ENCODE measurements at regions not wholly inside any gene's neighbourhood (a gene's known extent, or its start where the extent isn't known, plus 50 kb on each side); places are given as distances from the start of the nearest gene placed in this dataset.
"Not testable (repeated sequence)": the region's sequence is repeated elsewhere in the genome, so short reads cannot be mapped to it uniquely, and the experiment has no call there.

DNA sequence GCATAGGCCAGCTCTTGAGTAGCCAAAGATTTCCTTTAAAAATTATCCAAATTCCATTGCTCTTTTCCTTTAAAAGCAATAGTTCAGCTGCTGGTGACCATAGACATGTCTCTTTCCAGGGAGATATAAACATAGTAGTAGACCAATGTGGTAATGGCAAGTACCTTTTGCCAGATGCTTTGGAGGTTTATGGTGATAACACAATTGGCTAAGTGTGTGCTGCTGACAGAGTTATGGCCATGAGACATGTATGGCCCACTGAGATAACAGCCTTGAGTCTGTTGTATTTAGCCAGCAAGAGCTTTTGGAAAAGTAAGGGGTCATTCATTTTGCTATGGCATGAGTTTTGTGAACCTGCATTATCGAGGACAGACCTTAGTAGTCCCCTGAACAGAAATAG, 1146.8 kb downstream of the TUSC7 start:
- H3K36me3 Mint-ChIP-seq: peaks cover 0 to 6% of the 10 kb centered on the region in 2 donors
- peaks cover 23 to 32% of the 10 kb centered on the region in 2 donors for H3K9me3 Mint-ChIP-seq
- no peak for DNase-seq (ENCODE audit: low spot score in 2 of 2)
- no peak for ATAC-seq
- no peak overlapping the region for H3K27ac Mint-ChIP-seq

DNA sequence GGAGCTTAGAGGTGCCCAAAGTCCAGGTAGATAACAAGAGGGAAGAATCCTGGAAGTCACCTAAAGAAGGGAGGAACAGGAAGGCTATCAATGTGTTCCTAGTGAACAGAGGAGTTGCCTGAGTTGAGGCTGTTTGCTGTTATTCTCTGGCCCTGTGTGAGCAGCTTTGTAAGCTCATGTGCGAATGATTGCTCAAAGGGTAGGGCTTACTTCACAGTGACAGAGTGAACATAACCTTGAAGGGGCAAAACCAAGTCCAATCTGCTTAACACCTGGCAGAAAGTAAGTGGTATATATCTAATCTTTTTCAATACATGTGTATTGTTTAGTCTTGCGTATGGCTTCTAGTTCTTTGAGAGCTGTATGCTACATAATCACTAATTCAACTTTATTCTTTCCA, 1153.6 kb downstream of the TUSC7 start:
- Mint-ChIP-seq H3K9me3 (peaks cover 23% of the 10 kb centered on the region in 2 donors), H3K27ac (no peak overlapping the region), H3K36me3 (peaks cover 0 to 6% of the 10 kb centered on the region in 2 donors)
- ATAC-seq (no peak), DNase-seq (ENCODE audit: low spot score in 2 of 2) (no peak)

DNA sequence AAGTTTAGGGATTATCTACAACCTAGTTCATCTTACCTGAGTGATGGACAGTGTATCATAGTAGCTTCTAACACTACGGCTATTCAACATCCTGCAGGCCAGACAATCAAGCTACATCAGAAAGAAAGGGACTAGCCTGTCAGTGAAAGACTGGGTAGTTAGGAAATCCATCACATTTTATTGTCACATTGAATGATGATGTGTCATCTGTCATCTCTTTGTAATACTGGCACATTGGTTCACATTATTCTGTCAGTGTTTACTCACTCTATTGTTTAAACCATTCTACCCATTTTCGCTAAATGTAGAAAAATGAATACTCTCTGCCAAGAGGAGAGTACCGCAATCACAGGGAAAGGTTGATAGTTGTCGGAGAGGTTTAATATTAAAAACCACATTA, 1155.8 kb downstream of the TUSC7 start:
- ATAC-seq (no peak), DNase-seq (ENCODE audit: low spot score in 2 of 2) (no peak)
- Mint-ChIP-seq H3K36me3 (peaks cover 0 to under 1% of the 10 kb centered on the region in 2 donors), H3K9me3 (peaks cover 12 to 13% of the 10 kb centered on the region in 2 donors), H3K27ac (no peak overlapping the region)

DNA sequence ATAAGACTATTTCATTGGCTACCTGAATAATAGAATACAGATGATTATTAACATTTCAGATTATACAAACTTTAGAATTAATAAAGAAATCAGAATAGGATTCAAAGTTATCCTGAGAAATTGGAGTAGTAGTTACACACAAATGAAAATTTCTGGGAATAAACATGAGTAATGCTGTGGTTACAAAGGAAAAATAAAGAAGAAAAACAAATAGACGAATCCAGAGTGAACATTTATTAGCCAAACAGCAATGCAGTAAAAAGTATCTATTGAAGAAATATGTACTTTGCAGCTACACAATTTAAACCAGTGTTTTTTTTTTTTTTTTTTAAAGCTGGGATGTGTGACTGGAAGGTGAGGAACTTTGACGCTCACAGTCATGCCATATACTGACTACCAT, 1159.2 kb downstream of the TUSC7 start:
- no peak for DNase-seq (ENCODE audit: low spot score in 2 of 2)
- H3K9me3 Mint-ChIP-seq: peaks cover 8 to 11% of the 10 kb centered on the region in 2 donors
- H3K36me3 Mint-ChIP-seq: no peaks in the 10 kb centered on the region
- no peak overlapping the region for H3K27ac Mint-ChIP-seq
- ATAC-seq: no peak

DNA sequence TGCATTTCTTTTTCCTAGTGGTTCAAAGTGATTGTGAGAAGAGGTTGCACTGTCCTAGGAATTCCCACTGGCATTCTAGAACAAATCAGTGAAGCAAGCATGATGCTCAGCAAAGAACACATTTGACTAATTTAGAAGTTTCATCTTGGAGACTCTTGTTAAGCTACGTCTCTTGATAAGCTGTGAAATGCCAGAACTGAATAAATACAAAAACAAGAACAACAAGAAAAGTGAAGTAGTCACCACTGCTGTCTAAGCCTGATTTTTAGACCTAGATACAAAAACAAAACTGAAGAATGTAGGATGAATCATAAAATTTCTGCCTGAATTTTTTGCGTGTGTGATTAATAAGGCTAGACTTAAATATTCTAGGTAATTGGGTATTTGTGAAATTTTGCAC, 1162.4 kb downstream of the TUSC7 start:
- ATAC-seq: no peak
- Mint-ChIP-seq H3K27ac (no peak overlapping the region), H3K36me3 (no peaks in the 10 kb centered on the region), H3K9me3 (peaks cover 8 to 13% of the 10 kb centered on the region in 2 donors)
- no peak for DNase-seq (ENCODE audit: low spot score in 2 of 2)

DNA sequence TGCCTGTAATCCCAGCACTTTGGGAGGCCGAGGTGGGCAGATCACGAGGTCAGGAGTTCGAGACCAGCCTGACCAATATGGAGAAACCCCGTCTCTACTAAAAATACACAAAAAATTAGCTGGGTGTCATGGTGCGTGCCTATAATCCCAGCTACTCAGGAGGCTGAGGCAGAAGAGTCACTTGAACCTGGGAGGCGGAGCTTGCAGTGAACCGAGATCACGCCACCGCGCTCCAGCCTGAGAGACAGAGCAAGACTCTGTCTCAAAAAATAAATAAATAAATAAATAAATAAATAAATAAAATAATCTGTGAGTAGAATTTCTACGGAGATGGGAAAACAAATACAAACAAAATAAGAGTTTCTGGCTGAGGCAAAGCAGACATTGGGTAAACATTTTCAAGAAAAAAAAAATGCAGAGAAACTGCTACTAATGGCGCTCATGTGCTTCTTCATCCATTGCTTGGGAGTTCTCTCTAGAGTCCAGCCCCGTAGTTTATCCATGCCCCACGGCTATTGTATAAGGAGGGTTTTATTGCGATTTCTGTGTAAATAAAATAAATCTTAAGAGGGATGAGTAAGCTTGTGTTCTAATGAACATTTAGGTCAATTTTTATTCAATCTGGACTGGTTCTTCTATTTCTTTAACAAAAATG, 1161.9 kb downstream of the IGSF11 start:
- DNase-seq (ENCODE audit: low spot score in 2 of 2); ATAC-seq; H3K27ac Mint-ChIP-seq; H3K36me3 Mint-ChIP-seq: not testable (repeated sequence)
- peaks cover 8 to 13% of the 10 kb centered on the region in 2 donors for H3K9me3 Mint-ChIP-seq

DNA sequence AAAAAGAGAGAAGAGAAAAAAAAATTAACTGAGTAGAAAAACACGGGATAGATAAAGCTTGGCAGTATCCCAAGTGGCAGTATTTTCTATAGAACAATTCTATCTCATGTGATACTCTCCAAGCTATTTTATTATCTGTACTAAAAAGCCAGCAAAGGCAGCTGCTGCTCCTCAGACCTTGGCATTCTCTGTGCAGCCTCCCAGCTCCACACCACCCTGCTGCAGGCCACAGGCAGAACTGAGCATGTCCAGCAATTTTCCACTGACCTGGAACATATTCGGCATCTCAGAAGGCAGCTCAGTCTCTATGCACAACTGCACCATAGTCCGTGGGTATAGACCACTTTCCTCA, 1161.4 kb downstream of the IGSF11 start:
- ATAC-seq (no peak), DNase-seq (ENCODE audit: low spot score in 2 of 2) (no peak)
- Mint-ChIP-seq H3K36me3 (no peaks in the 10 kb centered on the region), H3K27ac (no peak overlapping the region), H3K9me3 (peaks cover 8 to 13% of the 10 kb centered on the region in 2 donors)

DNA sequence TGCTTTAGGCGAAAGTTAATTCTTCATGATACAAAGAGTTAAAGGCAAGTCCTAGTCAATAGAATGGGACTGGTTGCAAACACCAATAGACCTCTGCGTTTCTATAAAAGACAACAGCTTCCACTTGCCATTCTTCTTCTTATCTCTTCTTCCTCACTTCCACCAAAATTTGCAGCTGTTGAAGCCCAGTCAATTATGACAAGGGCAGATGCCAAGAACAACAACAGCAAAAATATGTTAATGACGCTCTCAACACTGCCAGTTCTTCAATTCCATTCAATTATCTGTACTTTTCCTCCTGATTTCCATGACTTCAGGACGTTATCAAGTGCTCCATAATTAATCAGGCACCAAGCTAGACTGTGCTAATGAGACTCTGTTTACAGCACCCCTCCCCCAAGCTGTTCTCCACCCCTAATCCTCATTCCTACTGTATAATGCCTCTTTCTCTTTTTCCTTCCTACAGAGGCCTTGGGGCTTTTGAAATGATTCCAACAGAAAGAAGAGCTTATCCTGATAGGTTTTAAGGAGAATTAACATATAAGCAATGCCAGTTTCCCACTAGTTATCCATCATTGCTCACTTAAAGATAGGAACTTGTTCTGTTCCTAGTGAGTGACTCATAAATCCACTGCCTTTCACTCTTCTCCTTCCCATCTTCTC, 1160.5 kb downstream of the IGSF11 start:
- no peak overlapping the region for H3K27ac Mint-ChIP-seq
- peaks cover 12 to 13% of the 10 kb centered on the region in 2 donors for H3K9me3 Mint-ChIP-seq
- H3K36me3 Mint-ChIP-seq: no peaks in the 10 kb centered on the region
- DNase-seq (ENCODE audit: low spot score in 2 of 2): no peak
- ATAC-seq: no peak

DNA sequence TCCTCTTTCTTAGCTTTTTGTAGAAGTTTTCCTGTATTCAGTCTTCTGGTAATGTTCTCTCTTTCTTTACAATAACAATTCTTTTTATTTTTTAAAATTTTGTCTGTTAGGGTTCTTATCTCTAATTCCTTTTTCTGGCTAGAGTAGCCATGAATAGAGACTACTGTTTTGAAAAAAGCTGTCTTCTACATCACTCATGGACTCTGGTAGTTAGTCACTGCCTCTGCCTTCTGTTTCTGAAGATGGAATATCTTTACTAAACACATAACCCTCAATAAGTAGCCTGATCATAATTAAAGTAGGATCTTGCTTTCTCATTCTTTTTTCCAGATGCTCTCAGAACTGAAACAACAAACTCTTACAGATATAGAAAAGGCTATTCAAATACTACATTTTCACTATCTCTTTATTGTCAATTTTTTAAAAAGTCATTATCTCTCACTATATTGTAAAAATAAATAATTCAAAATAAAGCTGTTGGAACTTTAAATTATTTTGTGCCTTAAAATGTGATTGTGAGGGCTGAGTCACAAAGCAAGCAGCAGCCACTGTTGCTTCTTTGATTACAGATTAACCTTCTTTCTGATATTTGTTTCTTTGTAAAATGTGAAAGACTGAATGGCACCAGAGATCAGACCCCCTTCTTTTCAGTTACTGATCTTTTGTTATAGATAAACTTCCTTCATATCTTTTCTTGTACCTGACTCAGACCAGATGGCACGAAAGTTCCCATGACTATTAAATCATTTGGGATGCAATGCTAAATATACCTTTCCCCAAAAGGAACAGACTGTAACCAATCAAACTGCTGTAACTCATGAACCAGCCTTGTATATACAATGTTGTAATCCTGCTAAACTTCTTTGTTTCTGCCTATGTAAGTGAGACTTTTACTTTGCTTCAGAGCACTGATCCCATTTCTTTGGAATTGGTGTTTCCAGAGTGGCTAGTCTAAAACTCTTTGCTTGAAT, 1159.5 kb downstream of the IGSF11 start:
- DNase-seq (ENCODE audit: low spot score in 2 of 2): no peak
- Mint-ChIP-seq H3K36me3 (no peaks in the 10 kb centered on the region), H3K9me3 (peaks cover 13 to 15% of the 10 kb centered on the region in 2 donors), H3K27ac (no peak overlapping the region)
- no peak for ATAC-seq

DNA sequence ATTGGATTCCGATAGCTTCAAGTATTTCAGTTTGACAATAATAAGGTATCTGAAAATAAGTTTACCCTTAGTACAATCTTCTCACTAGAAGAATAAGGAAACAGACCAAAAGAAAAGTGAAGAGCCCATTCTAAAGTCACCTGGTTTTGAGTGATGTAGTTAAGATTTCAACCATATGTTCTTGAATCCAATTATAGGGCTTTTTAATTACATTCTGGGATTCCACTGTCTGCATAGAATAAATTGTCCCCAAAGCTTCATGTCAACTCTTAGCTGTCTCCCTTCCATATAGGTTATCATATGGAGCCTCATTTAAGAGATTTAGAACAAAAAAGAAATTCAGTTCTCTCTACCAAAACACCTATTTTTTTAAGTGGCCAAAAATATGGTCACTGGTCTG, 1158.8 kb downstream of the IGSF11 start:
- no peaks in the 10 kb centered on the region for H3K36me3 Mint-ChIP-seq
- H3K27ac Mint-ChIP-seq: no peak overlapping the region
- no peak for ATAC-seq
- no peak for DNase-seq (ENCODE audit: low spot score in 2 of 2)
- H3K9me3 Mint-ChIP-seq: peaks cover 19 to 22% of the 10 kb centered on the region in 2 donors

DNA sequence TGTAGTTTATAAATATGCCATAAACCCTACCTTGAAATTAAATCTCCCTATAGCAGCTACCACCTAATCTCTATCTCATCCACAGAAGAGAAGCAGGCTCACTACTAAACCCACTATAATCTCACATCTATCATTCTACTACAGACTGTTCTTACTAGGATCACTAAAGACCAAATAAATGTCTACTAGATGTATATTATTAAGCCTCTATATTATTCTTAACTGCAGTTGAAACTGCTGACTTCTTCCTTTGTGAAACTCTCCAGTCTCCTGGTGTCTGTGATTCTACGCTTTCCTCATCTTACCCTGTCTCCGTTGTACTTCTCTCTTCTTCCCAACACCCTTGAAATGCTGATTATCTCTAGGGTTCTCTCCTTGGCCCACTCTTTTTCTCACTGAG, 1154.0 kb downstream of the IGSF11 start:
- ATAC-seq: no peak
- no peak overlapping the region for H3K27ac Mint-ChIP-seq
- peaks cover 16 to 23% of the 10 kb centered on the region in 2 donors for H3K9me3 Mint-ChIP-seq
- H3K36me3 Mint-ChIP-seq: peaks cover 0 to 9% of the 10 kb centered on the region in 2 donors
- no peak for DNase-seq (ENCODE audit: low spot score in 2 of 2)

DNA sequence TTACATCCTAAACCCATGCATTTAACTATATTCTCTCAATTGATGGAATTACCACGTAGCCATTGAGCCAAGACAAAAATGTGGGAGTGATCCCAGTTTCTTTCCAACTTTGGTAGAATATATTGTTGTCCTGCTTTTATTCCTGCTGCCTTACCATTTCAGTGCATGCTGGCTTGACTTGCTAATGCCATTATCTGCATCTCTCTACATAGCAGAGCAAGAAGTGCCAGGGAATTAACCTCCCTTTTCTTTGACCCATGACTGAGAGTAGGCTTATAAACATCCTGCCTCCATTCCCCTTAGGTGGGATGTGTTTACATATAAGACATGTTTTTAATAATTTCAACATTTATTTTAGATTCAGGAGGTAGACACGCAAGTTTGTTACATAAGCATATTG, 1153.4 kb downstream of the IGSF11 start:
- DNase-seq (ENCODE audit: low spot score in 2 of 2): no peak
- H3K9me3 Mint-ChIP-seq: peaks cover 16 to 23% of the 10 kb centered on the region in 2 donors
- peaks cover 0 to 9% of the 10 kb centered on the region in 2 donors for H3K36me3 Mint-ChIP-seq
- H3K27ac Mint-ChIP-seq: no peak overlapping the region
- no peak for ATAC-seq

DNA sequence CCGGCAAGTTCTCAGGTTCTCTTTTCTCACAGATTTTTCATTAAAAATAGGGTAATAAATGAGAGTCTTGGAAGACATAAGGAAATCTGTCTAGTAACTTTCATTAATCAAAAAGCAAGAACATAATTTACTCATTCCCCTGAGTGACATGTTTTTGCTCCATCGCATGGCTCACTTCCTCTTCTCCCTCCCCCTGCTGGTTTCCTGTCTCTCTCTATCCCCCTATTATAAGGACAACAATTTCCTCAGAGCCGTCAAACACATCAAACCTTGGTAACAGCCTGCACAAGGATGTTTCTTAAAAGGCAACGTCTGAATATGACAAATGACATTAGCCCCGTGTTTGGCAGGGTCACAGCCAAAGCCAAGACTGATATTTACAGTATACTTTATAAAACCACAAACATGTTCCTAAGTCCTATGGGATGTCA, 1149.6 kb downstream of the IGSF11 start:
- peaks cover 16 to 25% of the 10 kb centered on the region in 2 donors for H3K9me3 Mint-ChIP-seq
- ATAC-seq (no peak), DNase-seq (ENCODE audit: low spot score in 2 of 2) (no peak)
- no peak overlapping the region for H3K27ac Mint-ChIP-seq
- peaks cover 0 to 9% of the 10 kb centered on the region in 2 donors for H3K36me3 Mint-ChIP-seq

DNA sequence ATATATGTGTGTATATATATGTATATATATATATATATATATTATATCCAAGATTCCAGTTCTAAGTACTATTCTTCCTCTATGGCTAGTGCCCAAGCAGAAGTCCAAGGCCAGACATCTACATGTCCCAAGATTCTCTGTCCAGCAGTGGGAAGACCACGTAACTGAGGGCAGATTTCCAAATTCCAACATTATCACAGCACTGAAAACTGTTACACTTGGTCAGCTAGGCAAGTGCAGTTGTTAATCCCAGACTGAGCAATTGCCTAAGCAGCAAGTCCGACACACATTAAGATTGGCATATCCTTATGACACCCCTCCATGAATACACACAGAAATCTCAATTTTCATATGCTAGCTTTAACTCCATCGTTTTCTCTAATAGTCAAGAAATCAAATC, 1148.5 kb downstream of the IGSF11 start:
- no peak for ATAC-seq
- peaks cover 0 to 9% of the 10 kb centered on the region in 2 donors for H3K36me3 Mint-ChIP-seq
- no peak for DNase-seq (ENCODE audit: low spot score in 2 of 2)
- H3K27ac Mint-ChIP-seq: no peak overlapping the region
- H3K9me3 Mint-ChIP-seq: peaks cover 8 to 17% of the 10 kb centered on the region in 2 donors

DNA sequence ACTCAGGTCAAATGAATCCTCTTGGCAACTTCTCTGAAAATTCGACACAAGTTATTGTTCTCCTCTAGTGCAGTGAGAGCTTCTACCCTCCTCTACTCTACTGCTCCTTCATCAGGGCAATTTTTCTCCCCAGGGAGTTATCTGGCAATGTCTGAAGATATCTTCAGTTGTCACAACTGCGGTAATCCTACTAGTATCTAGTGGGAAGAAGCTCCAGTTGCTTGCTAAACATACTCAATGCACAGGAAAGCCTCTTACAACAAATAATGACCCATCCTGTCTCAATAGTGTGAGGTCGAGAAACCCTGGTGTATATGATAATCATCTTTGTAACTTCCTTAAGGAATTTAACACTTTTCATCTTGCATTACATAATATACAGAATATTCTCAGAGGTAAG, 1147.6 kb downstream of the IGSF11 start:
- DNase-seq (ENCODE audit: low spot score in 2 of 2) (no peak), ATAC-seq (no peak)
- Mint-ChIP-seq H3K27ac (no peak overlapping the region), H3K9me3 (peaks cover 4 to 20% of the 10 kb centered on the region in 2 donors), H3K36me3 (peaks cover 0 to 4% of the 10 kb centered on the region in 2 donors)

DNA sequence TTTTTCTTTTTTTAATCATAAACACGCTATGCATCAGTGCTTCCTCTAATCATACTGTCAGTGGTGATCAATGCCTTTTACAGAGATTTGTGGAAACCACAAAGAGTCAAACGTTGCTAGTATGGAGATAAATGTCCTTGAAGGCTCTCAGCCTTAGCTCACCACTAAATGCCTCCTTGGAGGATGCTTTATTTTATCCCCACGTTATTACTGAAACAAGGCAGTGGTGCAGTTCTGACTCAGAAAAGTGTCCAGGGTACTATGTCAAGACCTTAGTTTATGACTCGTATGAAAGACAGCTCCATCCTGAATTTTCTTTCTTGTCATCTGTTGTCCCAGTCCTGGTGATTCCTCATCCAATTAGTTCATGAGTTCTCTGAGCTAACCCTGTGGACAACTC, 1146.7 kb downstream of the IGSF11 start:
- DNase-seq (ENCODE audit: low spot score in 2 of 2): no peak
- Mint-ChIP-seq H3K36me3 (no peaks in the 10 kb centered on the region), H3K9me3 (peaks cover 0 to 16% of the 10 kb centered on the region in 2 donors), H3K27ac (no peak overlapping the region)
- no peak for ATAC-seq

DNA sequence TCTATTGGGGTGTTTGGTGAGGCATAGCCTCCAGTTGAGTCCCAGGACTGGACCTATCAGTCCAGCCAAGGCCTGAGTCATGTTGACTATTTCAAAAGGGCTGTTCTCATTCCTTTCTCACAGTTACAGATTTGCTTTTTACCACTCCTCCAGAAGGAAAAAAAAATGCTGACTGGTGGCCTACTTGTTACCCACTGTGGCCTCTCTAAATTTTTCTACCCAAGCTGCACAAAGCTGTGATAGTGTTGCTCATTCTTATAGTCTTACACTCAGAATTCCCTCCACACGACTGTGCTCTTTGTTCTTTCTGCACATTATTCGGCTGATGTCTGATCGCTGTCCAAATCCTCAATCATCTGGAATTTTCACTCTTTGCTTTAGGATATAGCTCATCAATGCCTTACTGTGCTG, 1142.2 kb downstream of the IGSF11 start:
- Mint-ChIP-seq H3K36me3 (no peaks in the 10 kb centered on the region), H3K9me3 (peaks cover 5 to 22% of the 10 kb centered on the region in 2 donors)
- no peak for ATAC-seq

More for the DNA sequence above, 1142.2 kb downstream of the IGSF11 start:
- H3K27ac Mint-ChIP-seq: no peak overlapping the region
- DNase-seq (ENCODE audit: low spot score in 2 of 2): no peak

Data from activated naive CD4-positive, alpha-beta T cell treated with anti-CD3 and anti-CD28 coated beads, Interleukin-2, amount 50 U/mL, for 72 hours (primary cell).